HG03060 (cell line): ENCODE measurements at regions not wholly inside any gene's neighbourhood (a gene's known extent, or its start where the extent isn't known, plus 50 kb on each side); places are given as distances from the start of the nearest gene placed in this dataset.

Source experiments
- ATAC-seq: cut with Tn5 transposase; IDR thresholded peaks from one replicate; pipeline ENCODE4 v1.9.1; 2021; ENCODE audit warnings: low read depth, moderate number of reproducible peaks; ENCODE audit not compliant: unreplicated experiment

- ATAC-seq: no peak
These were observed 194.8 kb downstream of the ATG4C start for GRCh38 chr1:62978741-62979140.

GRCh38 chr1:62981434-62981833 is 197.5 kb downstream of the ATG4C start:
- no peak for ATAC-seq

- no peak for ATAC-seq
These were observed 204.9 kb downstream of the ATG4C start for GRCh38 chr1:62988867-62989266.

DNA sequence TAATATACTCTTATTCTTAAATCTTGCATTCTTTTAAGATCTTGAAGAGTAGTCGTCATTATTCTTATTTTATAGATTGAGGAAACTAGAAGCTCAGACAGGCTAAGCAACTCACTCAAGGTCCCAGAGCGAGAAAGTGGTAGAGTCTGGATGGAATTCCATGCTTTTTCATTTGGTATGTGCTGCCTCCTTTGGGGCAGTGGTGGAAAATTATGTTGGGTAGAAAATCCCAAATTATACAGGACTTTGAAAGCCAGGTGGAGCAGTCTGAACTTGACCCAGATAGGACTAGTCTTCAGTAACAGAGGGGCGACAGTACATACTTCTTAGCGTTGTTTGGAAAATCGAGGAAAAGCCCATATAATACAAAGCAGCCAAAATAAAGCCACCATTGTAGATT is 205.6 kb downstream of the ATG4C start:
- no peak for ATAC-seq

- no peak for ATAC-seq
These were observed 207.2 kb downstream of the ATG4C start for GRCh38 chr1:62991152-62991551.

- no peak for ATAC-seq
These were observed 209.9 kb downstream of the ATG4C start for GRCh38 chr1:62993844-62994243.

- ATAC-seq: no peak
These were observed 211.2 kb downstream of the ATG4C start for GRCh38 chr1:62995173-62995572.

GRCh38 chr1:62997884-62998283 is 214.0 kb downstream of the ATG4C start:
- ATAC-seq: no peak

DNA sequence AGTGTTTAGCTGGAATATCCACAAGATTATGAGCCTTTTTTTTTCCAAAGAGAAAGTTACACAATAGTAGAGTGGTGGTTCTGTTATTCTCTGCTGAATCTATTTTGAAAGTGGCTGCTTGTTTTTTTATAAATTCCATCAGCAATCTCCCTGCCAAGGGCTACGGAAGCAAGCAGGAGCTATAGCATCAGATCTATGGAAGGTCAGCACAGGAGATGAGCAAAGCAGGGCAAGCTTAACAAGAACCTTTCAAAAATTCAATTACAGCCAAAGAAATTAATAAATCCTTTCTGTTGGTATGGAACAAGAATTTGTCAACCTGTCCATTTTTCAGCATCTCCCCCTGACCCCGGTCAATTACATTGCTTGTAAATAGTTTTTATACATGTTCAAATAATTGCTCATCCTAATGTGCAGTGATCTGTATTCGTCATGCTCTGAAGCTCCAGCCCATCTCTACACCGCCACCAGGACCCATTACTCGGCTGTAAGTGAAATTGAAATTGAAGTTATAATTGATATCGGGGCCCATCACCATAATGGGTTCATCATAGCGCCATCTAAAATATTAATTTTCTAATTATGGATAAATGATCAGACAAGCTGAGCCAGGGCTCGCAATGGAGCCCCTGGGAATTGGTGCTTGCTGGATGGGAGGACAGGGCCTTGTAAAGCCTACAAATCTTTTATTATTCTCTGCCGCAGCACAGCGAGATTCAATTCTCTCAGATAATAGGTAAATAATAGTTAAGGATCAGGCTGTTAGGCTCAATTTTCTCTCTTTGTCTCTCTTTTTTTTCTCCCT is 215.1 kb downstream of the ATG4C start:
- no peak for ATAC-seq

DNA sequence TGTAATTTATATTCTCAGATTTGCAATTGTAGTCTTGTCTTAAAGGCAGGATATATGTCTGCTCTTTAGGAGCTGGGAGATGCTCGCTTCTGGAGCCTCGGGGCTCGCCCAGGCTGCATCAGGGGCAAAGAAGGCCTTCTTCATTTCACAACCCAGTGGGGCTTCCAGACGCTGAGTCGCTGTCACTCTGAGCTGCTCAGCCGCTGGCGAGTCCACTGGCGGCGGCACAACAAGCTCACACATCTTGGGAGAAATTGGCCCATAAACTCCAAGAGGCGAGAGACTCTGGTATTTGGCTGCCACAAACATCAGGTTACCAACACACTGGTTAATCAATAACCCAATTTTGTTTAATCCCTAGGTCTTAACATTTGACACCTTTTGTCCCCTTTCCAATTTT is 216.6 kb downstream of the ATG4C start:
- no peak for ATAC-seq

GRCh38 chr1:63004868-63005267 is 220.9 kb downstream of the ATG4C start:
- ATAC-seq: no peak

- ATAC-seq: no peak
These were observed 221.9 kb downstream of the ATG4C start for GRCh38 chr1:63005812-63006211.

DNA sequence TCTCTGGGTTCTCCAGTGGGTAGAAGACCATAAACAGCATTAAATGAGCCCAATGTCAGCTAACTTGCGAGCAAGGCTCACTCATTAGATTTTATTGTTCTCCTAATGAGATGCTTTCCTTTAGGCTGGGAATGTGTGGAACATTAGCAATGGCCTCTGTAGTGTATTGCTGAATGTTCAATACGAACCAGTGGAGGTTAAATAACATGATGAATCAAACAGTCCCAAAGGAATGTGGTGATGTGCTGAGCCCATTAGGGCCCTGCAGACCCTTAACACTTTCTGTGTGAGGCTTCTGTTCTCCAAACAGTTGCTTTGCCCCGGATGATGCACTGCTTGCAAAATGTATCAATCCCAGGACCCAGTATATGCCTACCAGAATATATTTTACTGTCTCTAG is 225.5 kb downstream of the ATG4C start:
- ATAC-seq: no peak

DNA sequence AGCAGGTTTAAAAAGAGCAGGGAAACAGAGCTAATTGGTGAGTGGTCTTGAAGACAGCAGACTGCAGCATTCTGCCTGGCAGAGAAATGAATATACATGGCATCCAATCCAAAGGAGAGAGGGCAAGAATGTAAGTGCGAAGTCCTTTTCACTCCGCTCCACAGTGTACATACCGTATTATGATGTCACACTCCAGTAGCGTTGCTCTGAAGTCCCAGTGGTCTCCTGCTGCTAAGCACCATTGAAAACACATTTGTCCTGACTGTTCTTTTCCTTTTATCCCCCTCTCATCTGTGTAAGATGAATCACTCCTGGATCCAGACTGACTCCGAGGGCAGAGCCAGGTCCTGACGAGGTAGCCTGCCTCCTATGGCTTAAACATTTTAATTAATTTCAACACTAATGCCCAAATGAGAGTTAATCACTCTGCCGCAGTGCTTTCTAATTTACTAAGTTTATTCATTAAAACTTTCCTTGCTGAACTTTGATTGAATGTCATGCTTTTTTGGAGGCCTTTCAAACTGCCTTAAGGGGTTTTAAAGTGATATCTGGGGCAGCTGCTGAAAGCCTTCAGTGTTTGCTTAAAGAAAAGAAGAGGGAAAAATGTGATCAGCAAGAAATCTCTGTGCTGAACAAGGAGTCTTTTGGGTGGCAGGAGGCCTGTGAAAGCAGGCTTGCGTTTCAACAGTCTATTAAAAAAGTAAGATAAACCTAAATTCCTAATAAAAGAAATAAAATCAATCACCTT is 227.2 kb downstream of the ATG4C start:
- no peak for ATAC-seq

DNA sequence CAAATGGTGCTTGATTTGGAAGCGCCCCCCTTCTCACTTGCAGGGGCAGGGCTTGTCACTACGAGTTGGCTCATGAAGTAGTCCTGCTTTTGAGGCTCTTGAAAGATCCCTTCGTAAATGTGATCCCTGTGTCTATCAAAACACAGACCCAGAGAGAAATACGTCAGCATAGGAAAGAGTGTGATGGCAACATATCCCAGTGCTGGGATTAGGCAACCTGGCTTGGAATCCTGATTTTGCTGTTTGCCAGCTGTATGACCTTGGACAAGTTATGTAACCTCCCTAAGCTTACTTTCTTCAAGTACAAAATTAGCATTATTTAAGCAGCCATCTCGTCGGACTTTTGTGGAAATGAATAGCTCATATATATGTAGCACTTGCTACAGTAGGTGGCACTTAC is 228.4 kb downstream of the ATG4C start:
- no peak for ATAC-seq

- no peak for ATAC-seq
These were observed 230.3 kb downstream of the ATG4C start for GRCh38 chr1:63014267-63014666.

DNA sequence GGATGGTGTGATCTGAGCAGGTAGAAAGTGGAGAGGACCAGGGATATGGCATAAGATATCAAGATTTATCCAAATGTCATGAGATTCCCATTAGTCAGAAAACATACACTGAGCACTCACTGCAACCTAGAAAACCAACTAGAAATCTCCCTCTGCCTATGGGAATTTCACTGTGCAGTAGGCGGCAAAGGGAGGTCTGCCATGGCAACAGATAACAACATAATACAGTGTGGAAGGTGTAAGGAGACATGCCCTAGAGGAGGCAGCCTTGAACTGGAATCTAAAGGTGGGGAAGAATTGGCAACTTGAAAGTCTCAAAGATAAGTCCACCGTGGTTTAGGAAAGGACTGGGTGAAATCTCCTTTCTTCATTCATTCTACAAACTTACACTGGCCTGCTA is 238.4 kb downstream of the ATG4C start:
- ATAC-seq: no peak

- ATAC-seq: no peak
These were observed 239.2 kb downstream of the ATG4C start for GRCh38 chr1:63023171-63023570.

- no peak for ATAC-seq
These were observed 239.7 kb downstream of the ATG4C start for GRCh38 chr1:63023637-63024036.

DNA sequence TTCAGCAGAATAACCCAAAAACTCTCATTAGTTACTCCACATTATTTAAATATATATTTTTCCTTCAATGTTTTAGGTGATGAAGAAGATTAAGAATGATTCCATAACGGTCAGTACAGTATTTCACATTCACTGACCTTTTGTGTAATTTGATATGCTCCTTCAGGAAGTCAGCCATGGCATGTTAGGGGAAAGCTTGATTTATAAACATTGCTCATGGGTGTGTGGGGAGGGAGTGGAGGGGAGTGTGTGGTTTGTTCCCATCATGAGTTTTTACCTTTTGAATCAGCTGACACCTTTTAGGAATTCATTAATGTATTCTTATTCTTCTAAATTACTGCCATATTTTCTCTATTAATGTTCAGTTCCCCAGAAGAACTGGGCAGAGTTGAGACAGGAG is 240.2 kb downstream of the ATG4C start:
- no peak for ATAC-seq

DNA sequence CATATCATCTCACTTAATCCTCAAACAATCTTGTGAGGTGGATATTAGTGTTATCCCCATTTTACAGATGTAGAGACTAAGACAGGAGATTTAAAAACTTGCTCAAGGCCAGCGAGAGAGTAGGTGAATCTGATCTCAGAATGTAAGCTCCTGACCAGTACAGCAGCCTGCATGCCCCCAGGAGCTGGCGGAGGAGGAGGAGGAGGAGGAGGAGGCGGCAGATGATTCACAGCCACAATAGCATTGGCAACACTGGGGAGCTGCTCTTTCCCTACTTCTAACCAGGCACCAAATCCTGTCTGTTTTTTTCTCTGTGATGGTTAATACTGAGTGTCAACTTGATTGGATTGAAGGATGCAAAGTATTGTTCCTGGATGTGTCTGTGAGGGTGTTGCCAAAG is 243.2 kb downstream of the ATG4C start:
- ATAC-seq: no peak

GRCh38 chr1:63032171-63032570 is 248.2 kb downstream of the ATG4C start:
- no peak for ATAC-seq
